GM21390 (cell line): ENCODE measurements at regions not wholly inside any gene's neighbourhood (a gene's known extent, or its start where the extent isn't known, plus 50 kb on each side); places are given as distances from the start of the nearest gene placed in this dataset.

Experiments used
- ATAC-seq: cut with Tn5 transposase; IDR thresholded peaks from one replicate; pipeline ENCODE4 v1.9.1; 2021; ENCODE audit not compliant: unreplicated experiment

DNA sequence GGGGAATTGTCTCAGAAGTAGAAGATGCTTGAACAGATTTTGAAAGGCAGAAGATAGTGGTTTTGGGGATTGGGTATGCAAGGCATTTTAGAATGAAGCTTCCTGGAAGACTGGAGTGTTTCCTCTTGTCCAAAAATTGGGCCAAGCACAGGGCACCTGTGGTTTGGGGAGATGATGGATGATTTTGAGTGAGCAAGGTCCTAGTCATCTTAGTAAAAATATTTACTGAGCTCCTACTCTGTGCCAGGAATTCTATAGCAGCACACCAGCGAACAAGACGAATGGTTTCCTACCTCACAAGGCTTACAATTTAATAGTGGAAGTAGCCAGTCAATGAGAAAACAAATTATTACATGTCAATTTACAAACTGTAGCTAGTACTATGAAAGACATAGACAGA lies 484.4 kb upstream of the KIF2A start:
- no peak for ATAC-seq

GRCh38 chr5:61822584-61822983 lies 483.4 kb upstream of the KIF2A start:
- ATAC-seq: no peak

GRCh38 chr5:61823065-61823464 lies 482.9 kb upstream of the KIF2A start:
- no peak for ATAC-seq

GRCh38 chr5:61823781-61824180 lies 482.2 kb upstream of the KIF2A start:
- ATAC-seq: no peak

GRCh38 chr5:61824396-61824795 lies 481.6 kb upstream of the KIF2A start:
- no peak for ATAC-seq

GRCh38 chr5:61827445-61827975 lies 478.5 kb upstream of the KIF2A start:
- no peak for ATAC-seq

DNA sequence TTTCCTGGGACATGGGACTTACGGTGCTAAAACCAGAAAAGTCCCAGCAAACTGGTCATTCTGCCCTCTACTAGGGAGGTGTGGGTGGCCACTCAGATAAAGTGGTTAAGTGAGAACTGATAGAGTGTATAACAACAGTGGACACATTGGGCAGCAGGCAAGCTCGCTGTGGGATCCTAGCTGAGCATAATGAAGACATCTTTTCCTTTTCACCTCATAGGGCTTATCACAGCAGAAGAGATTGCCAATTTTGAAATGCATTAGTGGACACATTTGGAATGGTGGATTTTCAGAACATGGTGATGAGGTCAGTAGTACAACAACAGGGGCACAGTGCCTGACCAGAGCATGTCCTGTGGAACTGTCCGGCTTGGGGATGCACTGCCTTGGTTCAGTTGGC lies 477.1 kb upstream of the KIF2A start:
- no peak for ATAC-seq

- ATAC-seq: no peak
Observed at GRCh38 chr5:61831736-61832135, 474.3 kb upstream of the KIF2A start.

DNA sequence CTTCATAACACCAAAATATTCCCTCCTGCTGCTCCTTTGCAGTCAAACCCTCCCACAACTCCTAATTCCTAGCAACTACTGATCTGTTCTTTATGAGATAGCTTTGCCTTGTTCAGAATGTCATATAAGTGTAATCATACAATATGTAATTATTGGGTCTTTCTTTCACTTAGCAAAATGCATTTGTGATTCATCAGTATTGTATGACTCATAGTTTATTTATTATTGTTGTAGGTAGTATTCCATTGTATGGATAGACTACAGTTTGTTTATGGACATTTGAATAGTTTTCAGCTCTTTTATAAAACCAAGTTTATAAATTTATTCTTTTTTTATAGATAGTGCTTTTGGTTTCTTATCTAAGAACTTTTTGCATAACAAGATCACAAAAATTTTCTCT lies 468.2 kb upstream of the KIF2A start:
- no peak for ATAC-seq

GRCh38 chr5:61840361-61840760 lies 465.6 kb upstream of the KIF2A start:
- no peak for ATAC-seq

- ATAC-seq: no peak
Observed at GRCh38 chr5:61842840-61843239, 463.2 kb upstream of the KIF2A start.

DNA sequence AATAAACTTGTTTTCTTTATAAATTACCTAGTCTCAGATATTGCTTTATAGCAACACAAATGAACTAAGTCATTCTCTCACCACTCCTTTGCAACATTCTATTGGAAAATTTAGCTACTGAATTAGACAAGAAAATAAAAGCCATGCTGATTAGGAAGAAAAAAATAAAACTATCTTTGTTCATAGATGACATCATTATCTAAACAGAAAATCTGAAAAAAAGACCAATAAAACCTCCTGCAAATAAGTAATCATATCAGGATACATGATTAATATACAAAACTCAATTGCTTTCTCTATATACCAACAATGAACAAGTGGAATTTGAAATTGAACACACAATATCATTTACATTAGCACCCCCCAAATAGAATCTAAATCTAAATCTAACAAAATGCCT lies 455.3 kb upstream of the KIF2A start:
- no peak for ATAC-seq

GRCh38 chr5:61854531-61854930 lies 451.5 kb upstream of the KIF2A start:
- ATAC-seq: no peak

- ATAC-seq: no peak
Observed at GRCh38 chr5:61860978-61861377, 445.0 kb upstream of the KIF2A start.

- ATAC-seq: peak; percentile 81
Observed at GRCh38 chr5:61866930-61867329, 439.1 kb upstream of the KIF2A start.

DNA sequence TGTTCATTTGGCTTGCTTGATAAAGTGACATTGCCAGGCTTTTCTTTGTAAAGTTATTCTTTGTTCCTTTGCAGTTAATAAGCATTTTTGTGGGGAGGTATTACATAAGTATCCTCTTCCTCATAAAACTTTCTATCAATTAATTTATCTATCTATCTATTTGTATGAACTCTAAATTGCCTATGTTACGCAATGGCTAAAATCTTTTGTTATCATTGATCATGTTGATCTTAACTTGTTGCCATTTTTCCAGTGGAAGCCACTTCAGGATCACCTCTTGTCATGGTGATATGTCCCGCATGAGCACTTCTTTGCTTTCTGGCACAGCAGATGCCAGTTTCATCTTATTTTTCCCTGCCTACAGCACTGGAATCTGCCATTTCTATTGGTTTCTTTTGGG lies 436.7 kb upstream of the KIF2A start:
- no peak for ATAC-seq

GRCh38 chr5:61878471-61878870 lies 427.5 kb upstream of the KIF2A start:
- ATAC-seq: no peak

DNA sequence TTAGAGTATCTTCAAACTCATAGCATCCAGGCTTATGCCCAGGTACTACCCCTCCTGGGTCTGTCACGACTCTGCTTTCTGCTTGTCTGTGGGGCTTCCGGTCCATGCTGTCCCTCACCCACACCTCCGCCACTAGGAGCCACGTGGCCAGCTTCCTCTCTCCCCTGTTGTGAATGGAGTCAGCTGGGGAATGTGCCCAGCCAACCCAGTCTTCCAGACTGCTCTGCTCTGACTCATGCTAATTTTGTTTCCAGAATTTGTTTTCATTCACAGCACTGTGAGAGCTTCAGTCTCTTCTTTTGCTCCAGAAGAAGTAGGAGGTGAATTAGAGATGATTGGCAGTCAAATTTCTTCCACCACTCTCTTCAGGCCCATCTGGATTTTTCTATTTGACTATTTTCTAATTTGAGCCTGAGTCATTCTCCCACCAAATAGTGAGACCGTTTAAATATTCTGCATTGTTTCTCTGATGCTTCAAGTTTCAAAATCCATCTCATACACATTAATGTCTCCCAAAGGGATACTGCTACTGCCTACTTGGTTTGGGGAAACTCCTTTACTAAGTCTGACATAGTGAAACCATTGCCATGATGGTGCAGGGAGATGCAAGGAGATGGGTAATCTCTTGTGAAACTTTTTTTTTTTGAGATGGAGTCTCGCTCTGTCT lies 424.1 kb upstream of the KIF2A start:
- ATAC-seq: no peak

GRCh38 chr5:61882901-61883500 lies 423.0 kb upstream of the KIF2A start:
- ATAC-seq: no peak

DNA sequence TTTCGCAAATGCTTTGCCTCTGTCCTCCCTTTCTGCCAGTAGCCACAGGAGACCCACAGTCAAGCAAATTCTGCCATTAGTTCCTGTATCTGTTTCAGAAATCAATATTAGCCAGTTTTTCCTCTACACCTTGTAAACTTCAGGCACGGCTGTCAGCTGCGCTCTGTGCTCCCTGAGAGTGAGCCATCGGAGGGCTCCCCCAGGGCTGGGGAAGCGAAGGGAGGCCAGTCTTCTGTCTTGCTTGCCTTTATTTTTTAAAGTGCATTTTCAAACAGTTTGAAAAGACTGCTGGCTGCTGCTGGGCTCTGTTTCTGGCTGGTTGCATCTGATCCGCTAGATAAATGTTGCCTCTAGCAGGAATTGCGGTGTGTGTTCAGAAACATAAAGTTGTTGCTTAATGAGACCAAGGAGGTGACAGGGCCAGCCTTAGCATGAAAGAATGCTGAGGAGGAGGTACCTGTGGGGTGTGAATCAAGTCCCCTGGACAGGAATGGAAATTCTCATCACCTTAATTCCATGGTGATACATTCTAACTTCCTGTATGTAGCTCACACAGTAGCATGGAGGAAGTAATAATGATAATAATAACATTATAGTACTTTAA lies 421.7 kb upstream of the KIF2A start:
- no peak for ATAC-seq

- no peak for ATAC-seq
Observed at GRCh38 chr5:61886214-61886613, 419.8 kb upstream of the KIF2A start.

DNA sequence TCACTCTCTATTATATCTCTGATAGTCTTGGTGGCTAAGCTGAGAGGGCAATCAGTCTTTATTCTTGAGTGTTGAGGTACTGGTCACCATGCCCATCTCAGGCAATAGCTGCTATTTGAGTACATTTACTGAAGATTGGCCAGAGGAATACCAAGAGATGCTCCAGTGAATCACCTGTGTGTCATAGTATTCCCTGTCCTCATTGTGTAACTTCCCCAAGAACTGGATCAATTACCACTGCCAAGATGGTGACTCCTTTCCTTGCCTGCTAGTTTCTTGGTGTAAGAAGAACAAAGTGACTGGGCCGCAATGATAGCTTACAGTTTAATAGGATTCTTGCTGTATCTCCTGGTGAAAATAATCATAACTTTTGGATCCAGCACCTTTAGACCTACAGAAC lies 418.7 kb upstream of the KIF2A start:
- no peak for ATAC-seq
